Colonic mucosa (tissue), 4 donors: ENCODE measurements at regions not wholly inside any gene's neighbourhood (a gene's known extent, or its start where the extent isn't known, plus 50 kb on each side); places are given as distances from the start of the nearest gene placed in this dataset.

Experiments used
- DNase-seq: peaks from one replicate; pipeline ENCODE4 v3.0.0-alpha.2; 2020
- H3K27ac ChIP-seq: fragments of 200-600 bp; one replicate; pipeline ENCODE4 v1.8.0; 2021
- H3K27me3 ChIP-seq: fragments of 200-600 bp; one replicate; pipeline ENCODE4 v1.8.0; 2021
- H3K36me3 ChIP-seq: fragments of 200-600 bp; one replicate; pipeline ENCODE4 v1.8.0; 2021
- H3K4me1 ChIP-seq: fragments of 200-600 bp; one replicate; pipeline ENCODE4 v1.8.0; 2021; ENCODE audit warnings: mild to moderate bottlenecking
- H3K4me3 ChIP-seq: fragments of 200-600 bp; one replicate; pipeline ENCODE4 v1.8.0; 2021
- H3K9ac ChIP-seq, 2 donors: one replicate each; pipeline ENCODE4 v1.7.0; 2013; ENCODE audit warnings: control low read depth in 2 of 2, low read depth in 2 of 2, low read length in 2 of 2
- H3K9me3 ChIP-seq: fragments of 200-600 bp; one replicate; pipeline ENCODE4 v1.8.0; 2021
- CTCF ChIP-seq: fragments of 200-600 bp; IDR thresholded peaks from one replicate; pipeline ENCODE4 v1.8.0; 2022; ENCODE audit warnings: antibody characterized with exemption, mild to moderate bottlenecking
- intact Hi-C: fragments of 100-400 bp; cut with DNase I; formaldehyde crosslinking; loops from one replicate; pipeline ENCODE4 v1.14.1; 2022
- donor health status: healthy.
- donor health status: DM: no; HTN: no; CAD: no.
- donor health status: DM: no; HTN: no; CAD: no.

- Histone ChIP-seq H3K27me3 (no peaks in the 10 kb centered on the region), H3K4me1 (no peaks in the 10 kb centered on the region), H3K27ac (no peak overlapping the region), H3K9ac (no peak overlapping the region), H3K9me3 (no peaks in the 10 kb centered on the region), H3K4me3 (no peak overlapping the region), H3K36me3 (no peaks in the 10 kb centered on the region)
- no peak for TF ChIP-seq CTCF
- no peak for DNase-seq
- intact Hi-C loops, result no loop called here
Measured at GRCh38 chr15:35980719-35981118, 434.8 kb upstream of the DPH6 start.

DNA sequence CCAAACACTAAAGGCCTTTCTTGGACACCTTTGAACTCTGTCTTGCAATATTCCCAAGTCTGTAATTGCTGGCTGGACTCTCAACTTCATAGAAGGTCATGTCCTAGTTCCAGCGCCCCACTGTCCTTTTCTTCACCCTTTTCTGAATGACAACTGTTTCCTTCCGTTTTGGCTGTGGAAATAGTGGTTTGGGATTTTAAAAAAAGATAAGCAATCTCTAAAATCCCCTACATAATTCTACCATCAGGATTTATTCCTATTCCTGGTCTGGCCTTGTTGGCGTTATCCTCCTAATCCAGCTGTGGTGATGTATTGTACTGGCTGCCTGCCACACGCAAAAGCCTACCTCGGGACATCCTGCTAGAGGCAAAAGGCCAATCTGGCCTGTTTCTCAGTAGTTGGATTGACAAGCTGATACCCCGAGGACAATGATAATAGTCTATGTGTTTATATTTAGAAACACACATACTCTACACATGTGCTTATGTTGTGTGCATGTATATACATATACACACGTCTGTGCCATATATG is 440.3 kb upstream of the DPH6 start:
- Histone ChIP-seq H3K27ac (no peak overlapping the region), H3K9ac (no peak overlapping the region), H3K36me3 (no peaks in the 10 kb centered on the region), H3K4me3 (no peak overlapping the region), H3K27me3 (no peaks in the 10 kb centered on the region), H3K4me1 (no peaks in the 10 kb centered on the region), H3K9me3 (no peaks in the 10 kb centered on the region)
- TF ChIP-seq CTCF, result no peak
- DNase-seq, result no peak
- intact Hi-C loops, result no loop called here

GRCh38 chr15:35987056-35987455 is 441.1 kb upstream of the DPH6 start:
- H3K9me3 ChIP-seq, result no peaks in the 10 kb centered on the region
- no peak for DNase-seq
- H3K4me1 ChIP-seq, result no peaks in the 10 kb centered on the region
- no peak for TF ChIP-seq CTCF
- no peak overlapping the region for H3K9ac ChIP-seq
- no peaks in the 10 kb centered on the region for H3K27me3 ChIP-seq
- H3K36me3 ChIP-seq, result no peaks in the 10 kb centered on the region
- H3K27ac ChIP-seq, result no peak overlapping the region
- no peak overlapping the region for H3K4me3 ChIP-seq
- intact Hi-C loops, result no loop called here

- no peaks in the 10 kb centered on the region for H3K36me3 ChIP-seq
- no peak overlapping the region for H3K27ac ChIP-seq
- no peak overlapping the region for H3K9ac ChIP-seq
- H3K27me3 ChIP-seq, result no peaks in the 10 kb centered on the region
- no peak for TF ChIP-seq CTCF
- no peak overlapping the region for H3K4me3 ChIP-seq
- DNase-seq, result no peak
- intact Hi-C loops, result no loop called here
- no peaks in the 10 kb centered on the region for H3K9me3 ChIP-seq
- H3K4me1 ChIP-seq, result no peaks in the 10 kb centered on the region
Measured at GRCh38 chr15:35991386-35991785, 445.4 kb upstream of the DPH6 start.

GRCh38 chr15:35992791-35993190 is 446.8 kb upstream of the DPH6 start:
- Histone ChIP-seq H3K27me3 (no peaks in the 10 kb centered on the region), H3K27ac (no peak overlapping the region), H3K4me3 (no peak overlapping the region), H3K9ac (no peak overlapping the region), H3K4me1 (no peaks in the 10 kb centered on the region), H3K9me3 (no peaks in the 10 kb centered on the region), H3K36me3 (no peaks in the 10 kb centered on the region)
- DNase-seq, result no peak
- intact Hi-C loops, result no loop called here
- no peak for TF ChIP-seq CTCF

- Histone ChIP-seq H3K9me3 (no peaks in the 10 kb centered on the region), H3K36me3 (no peaks in the 10 kb centered on the region), H3K9ac (no peak overlapping the region), H3K4me3 (no peak overlapping the region), H3K27me3 (no peaks in the 10 kb centered on the region), H3K4me1 (no peaks in the 10 kb centered on the region), H3K27ac (no peak overlapping the region)
- no peak for DNase-seq
- no peak for TF ChIP-seq CTCF
- intact Hi-C loops, result no loop called here
Measured at GRCh38 chr15:35993196-35993595, 447.2 kb upstream of the DPH6 start.
